Cardiac muscle cell (in vitro differentiated cells and primary cell): ENCODE measurements at regions not wholly inside any gene's neighbourhood (a gene's known extent, or its start where the extent isn't known, plus 50 kb on each side); places are given as distances from the start of the nearest gene placed in this dataset.

Experiments
- DNase-seq, 2 donors: peaks; one replicate each; pipeline versions ENCODE4 v3.0.0 to v3.0.0-alpha.2; 2010 to 2017; ENCODE audit warnings: low read depth in 1 of 2, low spot score in 1 of 2
- H3K27ac ChIP-seq: fragments of 200-600 bp; sonication (generic); 2 replicates; pipeline ENCODE4 v1.5.1; 2016
- H3K27me3 ChIP-seq: fragments of 200-600 bp; sonication (generic); 2 replicates; pipeline ENCODE4 v1.6.0; 2016; ENCODE audit warnings: control low read depth
- H3K36me3 ChIP-seq: fragments of 200-600 bp; sonication (generic); 2 replicates; pipeline ENCODE4 v1.5.1; 2016; ENCODE audit warnings: control low read depth
- H3K4me1 ChIP-seq: fragments of 200-600 bp; sonication (generic); 2 replicates; pipeline ENCODE4 v1.8.1; 2017; ENCODE audit warnings: low read depth, mild to moderate bottlenecking, mixed run types
- H3K4me3 ChIP-seq: fragments of 200-600 bp; sonication (generic); 2 replicates; pipeline ENCODE4 v1.5.1; 2016; ENCODE audit warnings: mild to moderate bottlenecking
- H3K9me3 ChIP-seq: fragments of 200-600 bp; sonication (generic); 2 replicates; pipeline ENCODE4 v1.5.1; 2017; ENCODE audit warnings: low read depth, mild to moderate bottlenecking, control low read depth
- CTCF ChIP-seq: IDR thresholded peaks from 2 replicates; pipeline ENCODE4 v1.5.1; 2012; ENCODE audit warnings: low read depth, mild to moderate bottlenecking, low read length

DNA sequence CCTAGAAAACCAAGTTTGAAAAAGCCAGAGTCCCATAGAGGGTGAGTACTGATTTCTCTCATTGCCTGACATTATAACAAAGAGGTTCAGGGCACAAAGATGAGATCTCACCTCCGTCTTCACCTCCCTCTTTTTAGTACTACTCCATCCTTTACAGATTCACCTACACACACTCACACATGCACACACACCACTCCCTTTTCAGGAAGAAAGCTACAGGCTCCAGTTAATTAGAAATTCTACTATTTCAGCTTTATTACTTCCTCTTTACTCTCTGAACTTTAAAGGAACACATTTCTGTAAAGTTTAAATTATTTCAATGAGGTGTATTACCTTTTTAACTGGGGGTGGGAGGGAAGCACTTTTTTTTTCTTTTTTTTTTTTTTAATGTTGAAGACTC lies 59.6 kb upstream of the PRDX6 start:
- Histone ChIP-seq H3K27me3 (no peaks in the 10 kb centered on the region), H3K36me3 (no peaks in the 10 kb centered on the region), H3K4me1 (no peaks in the 10 kb centered on the region), H3K4me3 (no peak overlapping the region), H3K9me3 (no peaks in the 10 kb centered on the region), H3K27ac (no peak overlapping the region)
- DNase-seq = no peak
- TF ChIP-seq CTCF = no peak

GRCh38 chr1:173418107-173418985 lies 58.8 kb upstream of the PRDX6 start:
- DNase-seq = no peak
- no peaks in the 10 kb centered on the region for H3K36me3 ChIP-seq
- no peaks in the 10 kb centered on the region for H3K4me1 ChIP-seq
- TF ChIP-seq CTCF = no peak
- H3K9me3 ChIP-seq = no peaks in the 10 kb centered on the region
- H3K27ac ChIP-seq = no peak overlapping the region
- no peak overlapping the region for H3K4me3 ChIP-seq
- no peaks in the 10 kb centered on the region for H3K27me3 ChIP-seq

DNA sequence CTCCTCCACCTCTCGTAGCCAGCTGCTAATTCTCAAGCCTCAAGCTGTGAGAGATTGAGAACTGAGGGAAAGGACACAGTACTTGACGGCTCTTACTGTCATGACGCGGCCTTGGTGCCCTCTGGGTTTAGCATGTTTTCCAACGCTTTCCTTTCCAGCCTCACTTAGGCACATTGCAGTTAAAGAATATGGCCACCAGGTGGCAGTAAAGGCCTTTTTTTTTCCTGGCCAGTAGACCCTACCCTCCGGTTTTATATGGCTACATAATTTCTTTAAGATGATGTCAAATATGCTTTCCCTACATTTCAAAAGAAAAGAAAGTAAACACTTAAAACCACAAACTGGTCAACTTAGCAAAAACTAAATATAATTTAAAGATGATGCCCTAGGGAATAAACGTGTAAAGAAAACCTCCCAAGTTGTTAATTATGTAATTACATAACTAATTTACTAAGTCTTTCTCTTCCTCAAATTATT lies 56.8 kb upstream of the PRDX6 start:
- no peak overlapping the region for H3K27ac ChIP-seq
- peak; percentile 78 to 86 for DNase-seq
- peak; percentile 74 for TF ChIP-seq CTCF
- H3K4me1 ChIP-seq = no peaks in the 10 kb centered on the region
- H3K4me3 ChIP-seq = no peak overlapping the region
- H3K36me3 ChIP-seq = no peaks in the 10 kb centered on the region
- H3K9me3 ChIP-seq = no peaks in the 10 kb centered on the region
- no peaks in the 10 kb centered on the region for H3K27me3 ChIP-seq

- no peaks in the 10 kb centered on the region for H3K9me3 ChIP-seq
- H3K27me3 ChIP-seq = no peaks in the 10 kb centered on the region
- H3K27ac ChIP-seq = no peak overlapping the region
- no peak overlapping the region for H3K4me3 ChIP-seq
- no peak for DNase-seq
- no peaks in the 10 kb centered on the region for H3K36me3 ChIP-seq
- no peaks in the 10 kb centered on the region for H3K4me1 ChIP-seq
- no peak for TF ChIP-seq CTCF
Observed at GRCh38 chr1:173421286-173421685, 55.8 kb upstream of the PRDX6 start.

- H3K4me1 ChIP-seq = no peaks in the 10 kb centered on the region
- H3K36me3 ChIP-seq = no peaks in the 10 kb centered on the region
- no peak overlapping the region for H3K4me3 ChIP-seq
- H3K9me3 ChIP-seq = no peaks in the 10 kb centered on the region
- TF ChIP-seq CTCF = no peak
- H3K27me3 ChIP-seq = no peaks in the 10 kb centered on the region
- DNase-seq = no peak
- H3K27ac ChIP-seq = no peak overlapping the region
Observed at GRCh38 chr1:173421789-173422188, 55.3 kb upstream of the PRDX6 start.
